ACC112 (cell line): ENCODE measurements at regions not wholly inside any gene's neighbourhood (a gene's known extent, or its start where the extent isn't known, plus 50 kb on each side); places are given as distances from the start of the nearest gene placed in this dataset.

Source experiments
- H2AFZ ChIP-seq: fragments of 200-600 bp; sonication (generic); one replicate; pipeline ENCODE4 v1.6.0; 2017; ENCODE audit warnings: antibody characterized with exemption, low read length; ENCODE audit not compliant: unreplicated experiment
- H3K27ac ChIP-seq: fragments of 200-600 bp; sonication (generic); 2 replicates; pipeline ENCODE4 v1.5.1; 2014; ENCODE audit warnings: low read depth, mild to moderate bottlenecking, antibody characterized with exemption, low read length, moderate library complexity
- H3K27me3 ChIP-seq: fragments of 200-600 bp; sonication (generic); 2 replicates; pipeline ENCODE4 v1.6.1; 2014; ENCODE audit warnings: mild to moderate bottlenecking, antibody characterized with exemption, low read length, moderate library complexity, mixed read lengths; ENCODE audit not compliant: insufficient read depth
- H3K36me3 ChIP-seq: fragments of 200-600 bp; sonication (generic); 2 replicates; pipeline ENCODE4 v1.6.1; 2016; ENCODE audit warnings: mild to moderate bottlenecking, antibody characterized with exemption, low read length, moderate library complexity, mixed read lengths; ENCODE audit not compliant: insufficient read depth
- H3K4me1 ChIP-seq: fragments of 200-600 bp; sonication (generic); one replicate; pipeline ENCODE4 v1.6.1; 2016; ENCODE audit warnings: low read length, mixed read lengths; ENCODE audit not compliant: insufficient read depth, unreplicated experiment, control insufficient read depth
- H3K4me3 ChIP-seq: fragments of 200-600 bp; sonication (generic); 2 replicates; pipeline ENCODE4 v1.5.1; 2014; ENCODE audit warnings: mild to moderate bottlenecking, low read depth, low read length
- H3K79me2 ChIP-seq: fragments of 200-600 bp; sonication (generic); one replicate; pipeline ENCODE4 v1.6.0; 2016; ENCODE audit warnings: low read length; ENCODE audit not compliant: control insufficient read depth, unreplicated experiment, insufficient read depth

GRCh38 chr2:6164986-6165747 is 473.0 kb downstream of the SOX11 start:
- H3K4me1 ChIP-seq: no peaks in the 10 kb centered on the region
- no peak overlapping the region for H2AFZ ChIP-seq
- H3K27ac ChIP-seq: no peak overlapping the region
- no peaks in the 10 kb centered on the region for H3K36me3 ChIP-seq
- no peaks in the 10 kb centered on the region for H3K79me2 ChIP-seq
- H3K27me3 ChIP-seq: no peaks in the 10 kb centered on the region
- no peak overlapping the region for H3K4me3 ChIP-seq

- no peak overlapping the region for H3K27ac ChIP-seq
Measured at GRCh38 chr2:6167592-6168138, 475.5 kb downstream of the SOX11 start.

DNA sequence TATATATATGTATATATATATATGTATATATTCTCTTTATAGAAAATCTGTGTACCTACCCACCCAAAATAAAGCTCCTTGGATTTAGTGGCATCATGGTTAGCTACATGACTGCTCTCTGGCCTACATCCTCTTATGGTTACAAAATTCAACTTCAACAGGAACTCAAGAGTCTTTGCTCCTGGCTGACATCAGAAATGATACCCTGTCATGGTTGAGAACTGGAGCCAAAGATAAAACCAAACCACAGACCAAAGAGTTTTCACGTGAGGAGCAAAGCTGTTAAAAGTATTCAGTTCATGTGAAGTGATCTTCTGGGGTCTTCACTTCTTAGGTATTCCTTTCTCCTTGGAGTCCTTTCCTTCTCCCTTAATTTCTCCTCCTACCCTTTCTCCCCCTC is 476.3 kb downstream of the SOX11 start:
- no peak overlapping the region for H3K4me3 ChIP-seq
- no peaks in the 10 kb centered on the region for H3K4me1 ChIP-seq
- H2AFZ ChIP-seq: no peak overlapping the region
- H3K27me3 ChIP-seq: no peaks in the 10 kb centered on the region
- no peak overlapping the region for H3K27ac ChIP-seq
- H3K36me3 ChIP-seq: no peaks in the 10 kb centered on the region
- H3K79me2 ChIP-seq: no peaks in the 10 kb centered on the region

More at GRCh38 chr2:6167592-6168138, 475.5 kb downstream of the SOX11 start:
- H2AFZ ChIP-seq: no peak overlapping the region
- H3K4me1 ChIP-seq: no peaks in the 10 kb centered on the region
- H3K4me3 ChIP-seq: no peak overlapping the region
- H3K79me2 ChIP-seq: no peaks in the 10 kb centered on the region
- no peaks in the 10 kb centered on the region for H3K27me3 ChIP-seq
- H3K36me3 ChIP-seq: no peaks in the 10 kb centered on the region

DNA sequence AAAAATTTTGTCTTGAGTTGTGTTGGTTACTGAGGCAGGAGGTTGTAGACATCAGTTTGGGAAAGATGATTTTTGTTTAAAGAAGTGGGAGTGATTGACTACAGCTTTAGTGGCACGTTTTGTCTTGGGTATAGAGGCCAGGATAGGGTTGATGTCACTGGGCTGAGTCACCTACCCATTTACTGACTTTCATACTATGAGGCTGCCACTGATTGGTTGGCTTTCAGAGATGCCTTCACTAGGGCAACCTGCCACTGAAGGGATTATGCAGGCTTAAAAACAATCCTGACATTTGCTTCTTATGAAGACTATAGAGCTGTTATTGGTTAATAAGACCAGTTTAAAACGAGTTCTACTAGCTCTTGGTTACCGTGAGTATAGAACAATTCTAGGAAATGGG is 479.1 kb downstream of the SOX11 start:
- no peaks in the 10 kb centered on the region for H3K79me2 ChIP-seq
- H3K27ac ChIP-seq: no peak overlapping the region
- H2AFZ ChIP-seq: no peak overlapping the region
- H3K36me3 ChIP-seq: no peaks in the 10 kb centered on the region
- no peak overlapping the region for H3K4me3 ChIP-seq
- H3K27me3 ChIP-seq: no peaks in the 10 kb centered on the region
- no peaks in the 10 kb centered on the region for H3K4me1 ChIP-seq

DNA sequence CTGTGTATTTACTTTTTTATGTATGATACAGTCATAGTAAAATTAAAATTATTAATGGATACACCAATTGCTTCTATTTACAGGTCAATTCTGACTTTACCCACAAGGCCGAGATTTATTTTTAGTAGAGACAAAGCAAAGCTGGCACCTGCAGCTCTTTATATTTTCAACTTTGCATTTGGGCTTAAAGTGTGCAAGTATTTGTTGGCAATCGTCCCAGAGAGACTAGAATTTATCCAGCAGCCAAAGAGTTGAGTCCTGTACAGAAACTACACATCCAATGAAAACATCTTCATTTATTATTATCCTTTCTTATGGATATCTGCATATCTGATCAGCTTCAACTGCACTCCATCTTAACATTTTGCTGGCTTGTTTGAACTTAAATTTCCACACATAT is 485.6 kb downstream of the SOX11 start:
- Histone ChIP-seq H3K4me3 (no peak overlapping the region), H3K27me3 (no peaks in the 10 kb centered on the region), H2AFZ (no peak overlapping the region), H3K79me2 (no peaks in the 10 kb centered on the region), H3K4me1 (no peaks in the 10 kb centered on the region), H3K27ac (no peak overlapping the region), H3K36me3 (no peaks in the 10 kb centered on the region)

- Histone ChIP-seq H3K27me3 (no peaks in the 10 kb centered on the region), H2AFZ (no peak overlapping the region), H3K36me3 (no peaks in the 10 kb centered on the region), H3K4me3 (no peak overlapping the region), H3K4me1 (no peaks in the 10 kb centered on the region), H3K79me2 (no peaks in the 10 kb centered on the region), H3K27ac (no peak overlapping the region)
Measured at GRCh38 chr2:6181525-6181924, 489.3 kb downstream of the SOX11 start.

- Histone ChIP-seq H3K36me3 (no peaks in the 10 kb centered on the region), H3K27ac (no peak overlapping the region), H3K27me3 (no peaks in the 10 kb centered on the region), H2AFZ (no peak overlapping the region), H3K4me1 (no peaks in the 10 kb centered on the region), H3K79me2 (no peaks in the 10 kb centered on the region), H3K4me3 (no peak overlapping the region)
Measured at GRCh38 chr2:6181926-6182325, 489.7 kb downstream of the SOX11 start.

GRCh38 chr2:6183226-6183625 is 491.0 kb downstream of the SOX11 start:
- H3K4me1 ChIP-seq: no peaks in the 10 kb centered on the region
- H3K36me3 ChIP-seq: no peaks in the 10 kb centered on the region
- H2AFZ ChIP-seq: no peak overlapping the region
- no peaks in the 10 kb centered on the region for H3K79me2 ChIP-seq
- no peaks in the 10 kb centered on the region for H3K27me3 ChIP-seq
- H3K4me3 ChIP-seq: no peak overlapping the region
- no peak overlapping the region for H3K27ac ChIP-seq

DNA sequence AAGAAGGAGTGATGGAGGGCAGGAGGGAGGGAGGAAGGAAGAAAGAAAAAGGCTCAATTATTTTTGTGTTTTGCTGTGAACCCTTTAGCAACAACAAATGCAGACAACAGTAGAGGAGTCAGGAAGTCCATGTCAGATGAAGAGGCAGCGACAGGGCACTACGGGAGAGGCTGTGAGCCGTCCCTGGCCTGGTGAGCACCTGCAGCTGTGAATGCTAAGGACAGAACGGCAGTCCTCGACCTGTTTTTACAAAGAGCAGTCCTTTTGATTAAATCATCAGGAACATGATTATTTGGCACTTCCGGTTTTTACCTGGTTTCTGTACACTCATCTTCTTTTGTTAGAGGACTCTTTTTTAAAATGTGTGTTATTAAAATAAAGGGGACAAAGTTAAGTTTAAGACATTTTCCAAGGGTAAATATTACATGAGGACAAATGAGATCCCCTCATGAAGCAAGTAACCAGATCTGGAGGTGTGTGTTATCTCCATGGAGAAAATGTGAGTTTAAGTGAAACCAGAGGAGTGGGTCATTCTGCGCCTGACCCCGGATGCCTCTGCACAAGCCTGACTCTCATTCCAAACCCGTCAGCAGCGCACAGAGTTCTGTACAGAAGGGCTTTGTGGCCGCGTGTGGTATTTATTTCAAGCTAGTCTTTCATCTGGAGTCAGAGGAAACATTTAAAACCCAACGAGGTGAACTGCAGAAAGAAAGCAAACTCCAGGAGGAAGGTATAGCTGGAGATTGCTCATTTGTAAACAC is 492.5 kb downstream of the SOX11 start:
- Histone ChIP-seq H3K4me1 (no peaks in the 10 kb centered on the region), H3K4me3 (no peak overlapping the region), H3K79me2 (no peaks in the 10 kb centered on the region), H2AFZ (no peak overlapping the region), H3K27me3 (no peaks in the 10 kb centered on the region), H3K27ac (no peak overlapping the region), H3K36me3 (no peaks in the 10 kb centered on the region)

DNA sequence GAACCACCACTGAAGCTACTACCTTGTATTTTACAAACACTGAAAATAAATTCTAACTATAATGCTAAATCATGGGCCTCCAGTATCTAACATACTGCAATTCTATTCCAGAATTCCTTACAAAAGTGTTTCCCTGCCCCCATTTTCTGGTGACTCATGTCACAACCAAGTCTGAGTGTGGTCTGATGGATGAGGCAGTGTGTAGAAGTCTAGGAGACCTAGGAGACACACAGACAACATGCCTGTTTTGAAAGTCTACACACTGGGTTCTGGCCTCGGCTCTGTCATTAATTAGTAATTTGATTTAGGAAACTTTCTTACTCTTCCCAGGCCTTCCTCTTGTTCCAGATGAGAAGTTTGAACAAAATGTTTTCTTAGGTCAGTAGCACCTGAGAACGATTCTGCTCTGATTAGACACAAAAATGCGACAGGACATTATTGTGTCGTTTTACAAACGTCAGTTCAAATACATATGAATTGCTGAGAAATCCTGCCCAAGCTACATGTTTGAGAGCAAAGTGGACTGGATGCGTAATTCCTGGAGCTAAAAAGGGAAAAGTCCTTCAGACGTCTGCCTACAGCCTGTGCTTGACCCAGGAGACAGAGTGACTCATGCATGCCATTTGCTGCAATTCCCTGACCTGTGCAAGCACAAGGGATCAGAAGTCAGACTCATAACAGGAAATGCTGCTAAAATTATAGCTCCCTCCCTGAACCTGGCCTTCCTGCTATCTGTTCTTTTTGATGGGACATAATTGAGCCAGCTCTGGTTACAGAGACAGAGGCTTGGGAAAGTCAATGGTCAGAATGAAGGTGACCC is 494.4 kb downstream of the SOX11 start:
- no peaks in the 10 kb centered on the region for H3K4me1 ChIP-seq
- no peaks in the 10 kb centered on the region for H3K36me3 ChIP-seq
- H3K27ac ChIP-seq: no peak overlapping the region
- H2AFZ ChIP-seq: no peak overlapping the region
- H3K79me2 ChIP-seq: no peaks in the 10 kb centered on the region
- H3K4me3 ChIP-seq: no peak overlapping the region
- H3K27me3 ChIP-seq: no peaks in the 10 kb centered on the region
